ENCODE measurements at regions not wholly inside any gene's neighbourhood (a gene's known extent, or its start where the extent isn't known, plus 50 kb on each side); places are given as distances from the start of the nearest gene placed in this dataset.

- no peak for TF ChIP-seq GLIS2 (tag by site-specific recombination; IDR thresholded peaks at IDR 0.05)
- TF ChIP-seq ZNF354C (tag by site-specific recombination; IDR thresholded peaks at IDR 0.05; ENCODE audit: borderline replicate concordance, low read depth), result no peak
- no peak for TF ChIP-seq REST (tag by site-specific recombination; IDR thresholded peaks at IDR 0.05)
- TF ChIP-seq BCL11A (tag by site-specific recombination; IDR thresholded peaks at IDR 0.05; ENCODE audit: low read depth), result no peak
- TF ChIP-seq ZNF660 (tag by site-specific recombination; IDR thresholded peaks at IDR 0.05), result no peak
- TF ChIP-seq CTCF (tag by site-specific recombination; IDR thresholded peaks at IDR 0.05), result no peak
- TF ChIP-seq ZBTB8A (tag by site-specific recombination; IDR thresholded peaks at IDR 0.05), result no peak
These were observed 1479.2 kb downstream of the UQCRFS1 start for GRCh38 chr19:27733551-27734266.
